Suppressor macrophage treated with lipopolysaccharide for 4 hours (primary cell): ENCODE measurements at regions not wholly inside any gene's neighbourhood (a gene's known extent, or its start where the extent isn't known, plus 50 kb on each side); places are given as distances from the start of the nearest gene placed in this dataset.

Experiments
- DNase-seq: peaks from one replicate; pipeline ENCODE4 v3.0.0-alpha.2; 2020

- DNase-seq: no peak
These were observed 554.2 kb downstream of the TCERG1L start for GRCh38 chr10:130757271-130757670.

GRCh38 chr10:130757821-130758489 lies 553.6 kb downstream of the TCERG1L start:
- no peak for DNase-seq

- no peak for DNase-seq
These were observed 553.0 kb downstream of the TCERG1L start for GRCh38 chr10:130758529-130758928.

GRCh38 chr10:130761032-130761575 lies 550.4 kb downstream of the TCERG1L start:
- DNase-seq: no peak

- DNase-seq: no peak
These were observed 549.7 kb downstream of the TCERG1L start for GRCh38 chr10:130761788-130762301.

GRCh38 chr10:130762491-130762890 lies 549.0 kb downstream of the TCERG1L start:
- DNase-seq: no peak

GRCh38 chr10:130763071-130763470 lies 548.5 kb downstream of the TCERG1L start:
- no peak for DNase-seq

- DNase-seq: no peak
These were observed 548.0 kb downstream of the TCERG1L start for GRCh38 chr10:130763491-130763890.

- no peak for DNase-seq
These were observed 546.9 kb downstream of the TCERG1L start for GRCh38 chr10:130764651-130765050.

- no peak for DNase-seq
These were observed 545.5 kb downstream of the TCERG1L start for GRCh38 chr10:130766071-130766470.

- DNase-seq: no peak
These were observed 544.3 kb downstream of the TCERG1L start for GRCh38 chr10:130767116-130767730.

- no peak for DNase-seq
These were observed 542.1 kb downstream of the TCERG1L start for GRCh38 chr10:130769146-130770017.

- DNase-seq: no peak
These were observed 541.4 kb downstream of the TCERG1L start for GRCh38 chr10:130770018-130770630.

- DNase-seq: no peak
These were observed 540.0 kb downstream of the TCERG1L start for GRCh38 chr10:130771491-130771946.

- no peak for DNase-seq
These were observed 539.5 kb downstream of the TCERG1L start for GRCh38 chr10:130772056-130772455.

GRCh38 chr10:130772676-130773075 lies 538.8 kb downstream of the TCERG1L start:
- DNase-seq: no peak

GRCh38 chr10:130773941-130774340 lies 537.6 kb downstream of the TCERG1L start:
- no peak for DNase-seq

- no peak for DNase-seq
These were observed 536.6 kb downstream of the TCERG1L start for GRCh38 chr10:130774871-130775270.

- DNase-seq: no peak
These were observed 536.2 kb downstream of the TCERG1L start for GRCh38 chr10:130775311-130775710.

- DNase-seq: no peak
These were observed 534.8 kb downstream of the TCERG1L start for GRCh38 chr10:130776724-130777123.

- no peak for DNase-seq
These were observed 533.9 kb downstream of the TCERG1L start for GRCh38 chr10:130777507-130778165.

- DNase-seq: no peak
These were observed 533.4 kb downstream of the TCERG1L start for GRCh38 chr10:130778166-130778545.
